Suprapubic skin (tissue), 4 donors: ENCODE measurements at regions not wholly inside any gene's neighbourhood (a gene's known extent, or its start where the extent isn't known, plus 50 kb on each side); places are given as distances from the start of the nearest gene placed in this dataset.
A peak's percentile ranks its signal among the peaks of the same experiment; 100 is the strongest.

Source experiments
- DNase-seq, 2 donors: peaks; one replicate each; pipeline ENCODE4 v3.0.0-alpha.2; 2019; ENCODE audit warnings: low spot score in 2 of 2
- H3K27ac ChIP-seq: fragments of 200-600 bp; sonication (generic); one replicate; pipeline ENCODE4 v1.5.1; 2019
- H3K27me3 ChIP-seq: fragments of 200-600 bp; sonication (generic); one replicate; pipeline ENCODE4 v1.5.1; 2019
- H3K36me3 ChIP-seq: fragments of 200-600 bp; sonication (generic); one replicate; pipeline ENCODE4 v1.5.1; 2019
- H3K4me1 ChIP-seq: fragments of 200-600 bp; sonication (generic); one replicate; pipeline ENCODE4 v1.5.1; 2019
- H3K4me3 ChIP-seq: fragments of 200-600 bp; sonication (generic); one replicate; pipeline ENCODE4 v1.5.1; 2019; ENCODE audit warnings: mild to moderate bottlenecking
- H3K9me3 ChIP-seq: fragments of 200-600 bp; sonication (generic); one replicate; pipeline ENCODE4 v1.5.1; 2019
- CTCF ChIP-seq, 2 donors: fragments of 200-600 bp in 1 of 2; fragments of 450-650 bp in 1 of 2; sonication (generic) in 1 of 2; IDR thresholded peaks; one replicate each; pipeline ENCODE4 v1.5.1; 2016 to 2019; ENCODE audit warnings: antibody characterized with exemption in 2 of 2, mild to moderate bottlenecking in 1 of 2, moderate library complexity in 1 of 2
- EP300 ChIP-seq: sonication (generic); formaldehyde crosslinking; IDR thresholded peaks from one replicate; pipeline ENCODE4 v1.6.1; 2017; ENCODE audit warnings: antibody characterized with exemption
- POLR2A ChIP-seq, 2 donors: fragments of 450-650 bp; IDR thresholded peaks; one replicate each; pipeline ENCODE4 v1.6.1; 2017; ENCODE audit warnings: antibody characterized with exemption in 2 of 2, mild to moderate bottlenecking in 2 of 2, moderate library complexity in 2 of 2
- POLR2AphosphoS5 ChIP-seq, 3 donors: sonication (generic); formaldehyde crosslinking; IDR thresholded peaks; one replicate each; pipeline ENCODE4 v1.6.1; 2017; ENCODE audit warnings: antibody characterized with exemption in 3 of 3
- WGBS: methylation state at CpG from one replicate; pipeline ENCODE4 v1.1.5; 2018; 5-methylcytosine and 5-hydroxymethylcytosine counted together

GRCh38 chr5:3199962-3200755 lies 395.5 kb upstream of the IRX1 start:
- Histone ChIP-seq H3K27ac (no peak overlapping the region), H3K4me1 (peaks cover 5% of the 10 kb centered on the region), H3K9me3 (no peaks in the 10 kb centered on the region), H3K27me3 (peaks cover 52% of the 10 kb centered on the region), H3K36me3 (no peaks in the 10 kb centered on the region), H3K4me3 (no peak overlapping the region)
- TF ChIP-seq POLR2AphosphoS5 (IDR thresholded peaks at IDR 0.05) (no peak), CTCF (IDR thresholded peaks at IDR 0.05) (no peak), POLR2A (IDR thresholded peaks at IDR 0.05) (no peak), EP300 (no peak)
- no peak for DNase-seq
- 27% methylated on average over 14 of the region's 15 CpGs for WGBS

- peak overlapping the region; percentile 26 for H3K4me3 ChIP-seq
- no peak for TF ChIP-seq EP300
- H3K27ac ChIP-seq = no peak overlapping the region
- H3K4me1 ChIP-seq = peaks cover 5% of the 10 kb centered on the region
- WGBS = 47% methylated on average over 7 of the region's 7 CpGs
- no peaks in the 10 kb centered on the region for H3K36me3 ChIP-seq
- H3K27me3 ChIP-seq = peaks cover 47% of the 10 kb centered on the region
- no peaks in the 10 kb centered on the region for H3K9me3 ChIP-seq
- DNase-seq = no peak
Measured at GRCh38 chr5:3198074-3198449, 397.6 kb upstream of the IRX1 start.

- Histone ChIP-seq H3K4me3 (peak overlapping the region; percentile 26), H3K27ac (no peak overlapping the region), H3K36me3 (no peaks in the 10 kb centered on the region), H3K4me1 (peaks cover 5% of the 10 kb centered on the region), H3K9me3 (no peaks in the 10 kb centered on the region), H3K27me3 (peaks cover 45% of the 10 kb centered on the region)
- no peak for DNase-seq
- WGBS = 24% methylated on average over 23 of the region's 29 CpGs
- TF ChIP-seq POLR2AphosphoS5 (IDR thresholded peaks at IDR 0.05) = no peak
- no peak for TF ChIP-seq EP300
- TF ChIP-seq POLR2A (IDR thresholded peaks at IDR 0.05) = no peak
- TF ChIP-seq CTCF (IDR thresholded peaks at IDR 0.05) = no peak
Measured at GRCh38 chr5:3197304-3198073, 398.1 kb upstream of the IRX1 start.

DNA sequence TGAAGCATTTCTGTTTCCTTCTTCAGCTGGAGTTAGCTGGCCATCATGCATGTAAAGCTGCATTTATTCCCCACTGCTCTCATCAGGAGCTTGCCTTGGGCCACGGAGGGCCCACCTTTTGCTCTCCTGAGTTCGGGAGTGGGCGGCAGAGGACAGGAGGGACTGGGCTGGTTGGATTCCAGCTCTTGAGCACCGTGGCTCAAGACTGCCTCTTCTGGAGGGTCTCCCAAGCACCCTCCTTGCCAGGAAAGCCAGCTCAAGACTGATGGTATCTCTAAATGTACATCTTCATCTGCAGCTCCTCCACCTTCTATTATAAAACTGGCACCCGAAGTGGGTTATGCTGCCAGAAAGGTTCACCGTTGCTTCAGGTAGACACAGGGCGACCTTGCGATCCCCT lies 399.6 kb upstream of the IRX1 start:
- H3K36me3 ChIP-seq = no peaks in the 10 kb centered on the region
- WGBS = 60% methylated on average over 8 of the region's 8 CpGs
- peaks cover 5% of the 10 kb centered on the region for H3K4me1 ChIP-seq
- H3K27ac ChIP-seq = no peak overlapping the region
- DNase-seq = no peak
- H3K4me3 ChIP-seq = no peak overlapping the region
- peaks cover 39% of the 10 kb centered on the region for H3K27me3 ChIP-seq
- no peaks in the 10 kb centered on the region for H3K9me3 ChIP-seq
- no peak for TF ChIP-seq EP300
- no peak for TF ChIP-seq CTCF (IDR thresholded peaks at IDR 0.05)

GRCh38 chr5:3194684-3195083 lies 400.9 kb upstream of the IRX1 start:
- no peaks in the 10 kb centered on the region for H3K9me3 ChIP-seq
- 73% methylated on average over 13 of the region's 13 CpGs for WGBS
- H3K4me1 ChIP-seq = peaks cover 5% of the 10 kb centered on the region
- no peak overlapping the region for H3K4me3 ChIP-seq
- peaks cover 26% of the 10 kb centered on the region for H3K27me3 ChIP-seq
- no peaks in the 10 kb centered on the region for H3K36me3 ChIP-seq
- TF ChIP-seq POLR2A (IDR thresholded peaks at IDR 0.05) (no peak), CTCF (IDR thresholded peaks at IDR 0.05) (no peak)
- DNase-seq = no peak
- H3K27ac ChIP-seq = no peak overlapping the region
